GM19025 (cell line): ENCODE measurements at regions not wholly inside any gene's neighbourhood (a gene's known extent, or its start where the extent isn't known, plus 50 kb on each side); places are given as distances from the start of the nearest gene placed in this dataset.
"Not testable (repeated sequence)": the region's sequence is repeated elsewhere in the genome, so short reads cannot be mapped to it uniquely, and the experiment has no call there.

Experiments
- ATAC-seq: cut with Tn5 transposase; IDR thresholded peaks from one replicate; pipeline ENCODE4 v1.9.1; 2021; ENCODE audit warnings: mild to moderate bottlenecking, low read depth, moderate library complexity; ENCODE audit not compliant: unreplicated experiment

DNA sequence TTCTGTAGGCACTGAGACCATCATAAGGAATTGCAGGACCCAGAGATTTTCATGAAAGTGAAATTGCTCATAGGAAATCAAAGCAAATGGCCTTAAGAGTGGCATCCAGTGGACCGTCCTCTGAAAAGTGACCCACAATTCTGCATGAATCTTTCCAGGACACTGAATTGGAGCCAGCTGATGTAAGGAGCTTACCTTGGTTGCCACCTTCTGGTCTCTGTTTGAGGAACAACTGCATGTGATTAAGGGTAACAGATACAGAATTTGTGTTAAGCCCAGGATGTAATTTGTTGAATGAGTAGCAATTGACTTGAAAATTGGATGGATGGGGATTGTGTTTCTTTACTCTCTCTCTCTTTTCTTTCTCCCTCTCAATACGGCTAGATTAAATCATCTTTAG is 49.9 kb upstream of the GAS1 start:
- no peak for ATAC-seq

DNA sequence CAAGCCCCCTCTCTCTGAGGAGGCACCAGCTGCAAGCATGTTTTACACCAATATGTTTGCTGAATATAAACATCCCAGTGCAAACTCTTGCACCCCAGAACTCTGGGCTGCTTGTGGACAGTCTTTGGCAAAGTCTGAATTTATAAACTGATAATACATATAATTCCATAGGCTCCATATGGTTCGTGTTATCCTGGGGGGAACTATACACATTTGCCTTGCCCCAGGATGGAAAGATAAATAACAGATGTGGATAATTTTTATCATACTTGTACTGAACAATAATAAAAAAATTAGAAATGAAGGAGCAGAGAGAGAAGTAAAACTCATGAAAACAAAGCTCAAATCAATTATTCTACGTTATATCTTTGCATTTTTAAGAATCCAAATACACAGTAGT is 50.6 kb upstream of the GAS1 start:
- no peak for ATAC-seq

DNA sequence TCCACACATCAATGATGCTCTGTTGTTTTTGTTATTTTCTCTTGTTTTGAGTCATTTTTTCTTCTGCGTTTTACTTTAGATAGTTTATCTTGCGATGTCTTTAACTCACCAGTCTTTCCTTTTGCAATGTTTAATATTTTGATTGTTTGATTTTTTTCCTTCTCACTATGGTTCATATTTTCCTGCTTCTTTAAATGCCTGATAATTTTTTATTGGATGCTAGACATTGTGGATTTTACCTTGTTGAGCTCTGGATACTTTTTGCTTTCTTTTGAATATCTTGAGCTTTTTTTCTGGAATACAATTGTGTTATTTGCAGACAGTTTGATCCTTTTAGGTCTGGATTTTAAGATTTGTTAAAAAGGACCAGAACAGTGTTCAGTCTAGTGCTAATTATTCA is 55.2 kb upstream of the GAS1 start:
- no peak for ATAC-seq

DNA sequence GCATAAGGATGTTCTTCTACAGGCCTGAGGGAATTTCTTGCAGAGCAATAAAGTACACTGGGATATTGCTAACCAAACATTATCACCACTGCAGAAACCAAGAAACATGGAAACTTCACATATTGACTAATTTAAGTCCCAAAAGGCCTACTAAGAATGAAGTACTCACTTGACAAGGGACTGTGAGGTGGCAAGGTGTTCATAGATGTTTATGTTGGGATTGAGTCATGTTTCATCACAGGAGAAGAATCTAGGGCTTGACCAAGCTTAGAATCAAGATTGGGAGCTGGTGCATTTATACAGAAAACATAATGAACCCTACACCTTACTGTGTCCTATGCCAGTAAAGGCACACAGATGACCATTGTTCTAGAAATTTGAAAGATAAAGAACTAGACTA is 56.7 kb upstream of the GAS1 start:
- ATAC-seq, result no peak

DNA sequence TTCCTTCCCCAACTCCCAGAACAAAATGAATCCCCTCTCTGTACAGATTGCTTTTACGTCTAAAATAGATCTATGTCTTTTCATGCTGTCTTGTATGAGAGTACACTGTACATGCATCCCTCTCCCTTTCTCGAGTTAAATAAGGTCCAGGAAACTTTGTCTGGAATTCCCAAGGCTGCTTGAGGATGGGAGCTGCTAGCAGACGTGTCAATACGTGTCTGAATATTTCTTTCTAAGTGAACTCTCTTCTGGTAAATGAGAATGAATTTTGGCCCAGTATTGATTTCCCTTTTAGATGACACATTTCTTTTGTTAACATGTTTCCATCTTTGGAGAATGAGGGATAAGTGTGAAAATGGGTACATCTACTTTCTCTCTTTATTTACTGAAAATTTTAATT is 59.6 kb upstream of the GAS1 start:
- ATAC-seq, result no peak

DNA sequence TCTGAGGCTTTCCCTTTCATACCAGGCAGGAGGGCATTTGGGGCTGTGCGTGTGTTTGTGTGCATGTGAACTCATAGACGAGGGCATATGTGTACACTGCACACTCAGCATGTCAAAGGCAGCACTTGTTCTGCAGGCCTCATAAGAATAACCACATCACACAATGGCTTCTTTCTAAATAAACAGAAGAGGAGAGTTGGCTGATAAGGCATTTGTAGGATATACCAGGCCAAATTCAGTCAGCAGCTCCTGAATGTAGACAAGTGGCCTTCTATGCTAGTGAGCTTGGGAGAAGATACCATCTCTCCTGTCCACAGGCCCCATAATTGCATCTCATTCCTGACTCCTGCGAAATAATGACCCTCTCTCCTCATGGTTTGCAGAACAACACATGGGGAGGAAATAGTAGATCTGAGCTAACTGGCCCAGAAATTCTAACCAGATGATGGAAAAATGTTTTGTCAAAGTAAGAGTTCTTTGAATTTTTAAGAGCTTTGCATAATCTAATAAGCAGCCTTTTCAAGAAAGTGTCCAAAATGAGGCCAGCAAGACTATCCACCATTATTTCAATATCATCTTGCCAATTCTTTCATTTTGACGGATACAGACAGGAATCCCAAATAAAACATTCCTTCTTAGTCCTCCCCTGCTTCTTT is 60.5 kb upstream of the GAS1 start:
- no peak for ATAC-seq

DNA sequence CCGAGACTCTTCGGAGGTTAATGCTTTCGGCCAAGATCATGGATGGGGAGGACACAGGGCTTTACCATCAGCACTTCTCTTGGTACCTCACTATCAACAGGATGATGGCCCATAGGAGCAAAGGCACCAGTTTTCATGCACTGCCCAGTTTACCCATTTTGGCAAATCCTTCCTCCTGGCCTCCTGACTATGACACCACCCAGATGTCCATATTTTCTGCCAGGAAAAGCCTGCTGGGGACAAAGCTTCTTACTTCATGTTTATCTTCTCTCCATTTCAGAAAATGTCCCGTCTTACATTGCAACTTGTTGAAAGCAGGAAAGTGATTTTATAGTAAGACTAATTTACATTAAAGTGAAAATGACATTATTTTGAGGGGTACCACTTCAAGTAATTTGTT is 61.4 kb upstream of the GAS1 start:
- no peak for ATAC-seq

DNA sequence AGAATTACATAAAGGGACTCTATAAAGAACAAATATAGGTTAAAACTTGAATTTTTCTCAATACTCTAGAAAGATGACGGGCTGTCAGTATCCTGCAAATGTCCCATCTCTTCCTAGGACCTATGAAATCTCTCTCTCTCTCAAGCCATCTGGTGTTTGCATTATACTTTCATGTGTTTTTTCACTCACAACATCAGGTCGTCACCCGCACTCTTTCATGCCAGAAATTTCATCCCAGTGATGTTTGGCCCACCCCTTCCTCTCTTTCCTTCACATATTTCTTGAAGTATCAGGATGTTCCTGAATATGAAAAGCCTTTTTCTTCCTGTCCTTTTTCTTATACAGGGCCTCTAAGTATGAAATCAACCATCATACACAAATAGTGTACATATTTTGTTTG is 63.3 kb upstream of the GAS1 start:
- ATAC-seq, result no peak

DNA sequence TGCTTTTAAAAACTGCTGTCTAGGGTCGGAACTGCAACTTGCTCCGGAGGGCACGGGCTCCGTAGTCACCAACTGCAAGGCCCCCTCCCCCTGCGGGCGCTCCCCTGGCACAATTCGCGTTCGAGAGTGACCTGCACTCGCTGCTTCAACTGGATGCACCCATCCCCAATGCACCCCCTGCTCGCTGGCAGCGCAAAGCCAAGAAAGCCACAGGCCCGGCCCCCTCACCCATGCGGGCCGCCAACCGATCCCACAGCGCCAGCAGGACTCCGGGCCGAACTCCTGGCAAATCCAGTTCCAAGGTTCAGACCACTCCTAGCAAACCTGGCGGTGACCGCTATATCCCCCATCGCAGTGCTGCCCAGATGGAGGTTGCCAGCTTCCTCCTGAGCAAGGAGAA is 64.2 kb upstream of the GAS1 start:
- no peak for ATAC-seq

DNA sequence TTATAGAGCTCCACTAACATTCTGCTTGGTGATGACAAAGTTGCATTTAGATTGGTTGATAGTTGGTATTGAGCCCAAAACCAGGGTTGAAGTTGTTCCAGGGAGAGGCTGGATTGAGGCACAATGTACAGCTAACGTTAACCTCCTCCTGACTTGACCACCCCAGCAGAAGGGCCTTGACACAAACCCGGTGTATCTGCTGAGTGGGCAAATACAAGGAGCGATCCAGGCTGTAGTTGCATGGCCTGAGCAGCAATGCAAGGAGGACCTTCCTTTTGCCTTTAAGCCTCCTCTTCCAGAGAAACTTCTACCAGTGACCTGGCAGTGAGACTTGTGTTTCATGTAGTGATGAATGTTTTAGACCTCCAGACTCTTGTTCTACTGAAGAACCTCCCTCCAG is 66.2 kb upstream of the GAS1 start:
- ATAC-seq, result no peak

DNA sequence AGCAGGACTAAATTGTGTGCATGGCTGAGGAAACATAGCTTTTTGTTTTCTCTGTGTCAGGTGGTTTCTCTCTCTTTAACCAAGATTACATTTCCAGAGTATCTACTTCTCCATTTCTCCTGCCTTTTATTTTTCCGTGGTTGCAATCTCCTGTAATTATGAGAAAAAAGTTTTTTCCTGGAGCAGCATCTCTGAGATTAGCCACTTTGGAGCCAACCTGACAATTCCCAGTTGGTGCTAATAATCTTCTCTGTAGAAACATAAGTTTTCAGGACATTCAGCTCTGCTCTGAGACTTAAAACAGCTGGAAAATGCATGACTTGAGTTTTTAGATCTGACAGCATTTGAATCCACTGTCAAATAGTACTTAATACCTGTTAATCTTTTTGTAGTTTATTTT is 67.1 kb upstream of the GAS1 start:
- ATAC-seq, result no peak

DNA sequence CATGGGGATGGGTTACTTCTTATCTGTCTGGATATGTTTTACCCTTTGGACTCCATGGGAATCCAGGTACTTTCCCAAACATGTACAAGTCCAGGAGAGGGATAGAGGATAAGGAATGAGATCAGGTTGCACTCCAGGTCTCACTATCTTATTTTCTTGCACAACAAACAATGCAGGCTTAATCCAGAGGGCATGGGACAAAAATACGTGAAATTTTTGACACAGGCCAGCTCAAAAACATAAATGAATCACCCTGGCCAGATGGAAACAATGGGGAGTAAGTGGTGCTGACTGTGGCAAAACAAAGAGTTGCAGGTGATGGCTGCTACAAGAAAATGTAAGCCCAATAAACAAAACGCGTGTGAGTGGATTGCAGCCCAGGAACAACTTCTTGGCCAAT is 69.4 kb upstream of the GAS1 start:
- ATAC-seq, result no peak

DNA sequence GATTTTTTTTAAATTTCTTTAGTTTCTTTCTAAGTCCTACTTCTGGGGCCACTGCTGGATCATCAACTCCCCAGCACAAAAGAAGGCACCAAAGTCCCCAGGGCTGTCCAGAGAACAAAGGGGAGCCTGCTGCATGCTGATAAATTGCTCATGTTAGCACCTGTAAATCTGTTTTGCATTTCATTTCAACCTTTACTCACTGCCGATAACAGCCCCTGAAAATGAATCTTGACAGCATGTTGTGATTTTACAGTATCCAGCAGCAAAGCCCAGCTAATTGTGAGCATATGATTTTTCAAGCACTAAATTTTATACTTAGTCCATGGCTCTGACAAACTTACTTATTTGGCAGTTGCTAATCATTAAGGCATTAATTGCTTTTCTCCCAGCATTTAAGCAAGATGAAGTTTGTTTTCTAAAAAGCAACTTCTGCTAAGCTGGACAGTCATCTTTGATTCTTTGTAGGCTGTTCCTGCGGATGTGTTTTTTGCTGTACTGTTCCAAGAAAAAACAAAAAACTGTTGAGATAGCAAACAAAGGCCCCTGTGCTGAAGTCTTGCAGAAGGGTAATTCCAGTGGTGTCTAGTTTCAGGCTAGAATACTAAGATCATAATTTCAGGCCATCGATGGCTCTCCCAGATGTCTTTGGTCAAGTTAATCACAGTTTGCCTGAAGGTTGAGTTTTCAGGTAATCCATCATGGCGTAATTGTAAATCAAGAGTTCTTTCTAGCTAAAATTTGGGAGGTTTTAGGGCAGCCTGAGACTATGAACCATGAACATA is 73.1 kb upstream of the GAS1 start:
- ATAC-seq, result no peak

DNA sequence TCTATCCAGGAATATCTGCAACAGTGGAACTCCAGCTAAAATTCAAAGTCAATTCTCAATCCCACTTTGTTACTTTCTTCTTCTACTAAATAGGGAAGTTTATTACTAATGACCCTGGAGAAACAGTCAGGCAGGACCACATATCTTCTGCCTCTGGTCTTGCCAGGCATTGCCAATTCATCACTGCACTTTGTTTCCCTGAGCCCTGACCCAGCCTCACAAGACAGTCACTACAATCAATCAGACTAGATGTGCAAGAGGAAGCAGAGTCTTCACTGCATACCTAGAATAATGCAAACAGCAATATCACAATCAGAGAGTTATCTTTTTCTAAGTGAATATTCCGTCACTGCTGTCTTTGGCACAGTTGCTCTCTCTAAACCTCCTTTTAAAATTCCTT is 74.9 kb upstream of the GAS1 start:
- ATAC-seq, result no peak

DNA sequence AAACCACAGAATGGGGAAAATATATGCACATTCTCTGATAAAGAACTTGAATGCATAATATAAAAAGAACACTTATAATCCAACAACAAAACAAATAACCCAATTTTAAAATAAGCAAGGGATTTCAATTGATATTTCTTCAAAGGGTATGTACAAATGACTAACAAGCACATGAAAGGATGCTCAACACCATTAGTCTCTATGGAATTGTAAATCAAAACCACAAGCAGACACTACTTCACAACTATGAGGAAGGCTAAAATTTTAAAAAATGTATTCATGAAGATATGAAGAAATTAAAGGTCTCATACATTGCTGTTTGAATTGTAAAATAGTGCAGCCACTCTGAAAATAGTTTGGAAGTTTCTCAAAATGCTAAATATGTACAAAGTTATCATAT is 78.9 kb upstream of the GAS1 start:
- no peak for ATAC-seq

DNA sequence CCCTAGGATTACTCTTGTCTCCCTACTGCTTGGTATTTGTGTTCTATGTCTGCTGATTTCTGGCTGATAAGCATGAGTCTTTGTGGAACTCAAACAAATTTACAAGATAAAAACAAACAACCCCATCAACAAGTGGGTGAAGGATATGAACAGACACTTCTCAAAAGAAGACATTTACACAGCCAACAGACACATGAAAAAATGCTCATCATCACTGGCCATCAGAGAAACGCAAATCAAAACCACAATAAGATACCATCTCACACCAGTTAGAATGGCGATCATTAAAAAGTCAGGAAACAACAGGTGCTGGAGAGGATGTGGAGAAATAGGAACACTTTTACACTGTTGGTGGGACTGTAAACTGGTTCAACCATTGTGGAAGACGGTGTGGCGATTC is 81.5 kb upstream of the GAS1 start:
- not testable (repeated sequence) for ATAC-seq

DNA sequence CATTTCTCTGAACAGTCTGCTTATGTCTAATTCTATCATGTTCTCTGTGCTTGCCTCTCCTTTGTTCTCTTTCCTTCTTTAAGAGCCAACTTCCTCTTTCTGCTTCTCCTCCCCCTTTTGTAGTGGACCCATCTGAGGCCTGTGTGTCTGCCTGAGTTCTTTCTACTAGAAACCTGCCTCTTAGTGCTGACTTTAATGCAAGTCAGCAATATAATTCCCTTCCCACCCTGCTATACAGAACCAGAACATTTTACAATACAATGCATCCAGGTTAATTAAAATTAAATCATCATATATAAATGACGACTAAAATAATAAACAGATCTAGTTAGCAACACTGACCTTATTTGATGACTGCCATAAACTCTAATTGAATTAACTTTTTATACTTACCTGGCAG is 82.6 kb upstream of the GAS1 start:
- no peak for ATAC-seq

DNA sequence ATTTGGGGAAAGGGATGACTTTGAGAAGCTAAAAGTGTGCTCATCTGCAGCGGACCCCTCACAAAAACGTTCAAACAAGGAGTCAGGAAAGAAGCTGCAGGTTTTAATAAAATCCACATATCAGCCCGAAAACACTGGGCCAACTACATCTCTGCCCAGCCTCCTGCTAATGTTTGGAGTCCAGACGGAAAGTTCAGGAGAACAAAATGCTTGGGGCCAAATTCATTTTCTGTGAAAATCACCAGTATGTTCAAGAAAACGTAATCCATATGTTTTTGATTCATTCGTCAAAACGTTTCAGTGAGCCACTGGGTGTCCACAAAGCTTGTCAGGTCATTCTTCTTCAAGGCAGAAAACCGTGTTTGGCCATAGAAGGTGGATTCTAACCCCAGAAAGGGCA is 87.5 kb upstream of the GAS1 start:
- ATAC-seq, result no peak

DNA sequence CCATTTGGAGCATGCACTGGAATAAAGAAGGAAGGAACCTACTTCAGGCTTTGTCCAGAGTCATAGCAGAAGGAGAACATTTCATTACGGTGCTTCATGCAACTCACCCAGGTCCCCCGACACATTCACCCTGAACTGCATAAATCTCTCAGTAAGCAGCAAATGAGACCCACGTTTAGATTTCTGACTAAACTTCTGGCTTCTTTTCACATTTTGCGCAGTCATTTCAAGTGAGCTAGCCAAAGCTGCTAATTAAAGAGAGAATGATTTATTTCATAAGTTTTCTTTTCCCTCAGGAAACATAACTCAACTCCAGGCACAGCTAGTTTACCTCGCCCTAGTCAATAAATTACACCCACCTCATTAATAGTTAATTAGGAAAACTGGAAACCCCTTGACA is 88.6 kb upstream of the GAS1 start:
- ATAC-seq, result no peak

DNA sequence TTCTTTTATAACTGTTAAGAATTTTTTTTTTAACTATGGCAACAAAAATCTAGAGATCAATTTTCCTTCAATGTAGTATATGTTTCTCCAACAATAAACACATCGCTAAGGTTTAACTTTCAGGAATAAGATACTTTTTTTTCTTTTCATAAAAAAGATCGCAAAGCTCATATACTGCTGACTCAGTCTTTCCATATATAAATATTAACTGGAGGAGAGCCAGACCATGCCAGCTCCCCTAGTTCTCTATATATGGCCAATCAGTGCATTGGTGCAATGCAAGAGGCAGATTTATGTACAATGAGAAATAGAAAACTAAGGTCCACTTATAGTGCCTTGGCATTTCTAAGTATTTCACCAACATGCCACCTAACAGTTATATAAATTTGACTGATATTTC is 89.2 kb upstream of the GAS1 start:
- ATAC-seq, result no peak

DNA sequence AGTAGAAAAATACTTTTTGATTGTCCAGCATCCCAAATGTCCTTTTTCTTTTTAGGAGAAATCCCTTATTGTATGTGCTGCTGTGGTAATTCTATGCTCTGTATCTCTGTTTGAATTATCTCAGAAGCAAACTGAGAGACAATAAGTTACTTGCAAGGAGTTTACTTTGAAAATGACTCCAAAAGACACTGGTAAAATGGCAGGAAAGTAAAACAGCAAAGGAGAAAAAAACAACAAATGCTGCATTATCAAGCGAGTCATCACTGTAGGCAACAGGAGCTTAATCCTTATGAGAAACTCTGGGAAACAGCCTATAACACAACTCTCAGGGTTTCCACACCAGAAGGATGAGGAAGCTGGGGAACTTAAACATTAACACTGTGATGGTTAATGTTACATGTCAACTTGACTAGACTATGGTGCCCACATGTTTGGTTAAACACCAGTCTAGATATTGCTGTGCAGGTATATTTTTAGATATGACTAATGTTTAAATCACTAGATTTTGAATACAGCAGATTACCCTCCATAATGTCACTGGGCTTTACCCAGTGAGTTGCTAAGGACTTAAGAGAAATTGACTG is 92.6 kb upstream of the GAS1 start:
- no peak for ATAC-seq

DNA sequence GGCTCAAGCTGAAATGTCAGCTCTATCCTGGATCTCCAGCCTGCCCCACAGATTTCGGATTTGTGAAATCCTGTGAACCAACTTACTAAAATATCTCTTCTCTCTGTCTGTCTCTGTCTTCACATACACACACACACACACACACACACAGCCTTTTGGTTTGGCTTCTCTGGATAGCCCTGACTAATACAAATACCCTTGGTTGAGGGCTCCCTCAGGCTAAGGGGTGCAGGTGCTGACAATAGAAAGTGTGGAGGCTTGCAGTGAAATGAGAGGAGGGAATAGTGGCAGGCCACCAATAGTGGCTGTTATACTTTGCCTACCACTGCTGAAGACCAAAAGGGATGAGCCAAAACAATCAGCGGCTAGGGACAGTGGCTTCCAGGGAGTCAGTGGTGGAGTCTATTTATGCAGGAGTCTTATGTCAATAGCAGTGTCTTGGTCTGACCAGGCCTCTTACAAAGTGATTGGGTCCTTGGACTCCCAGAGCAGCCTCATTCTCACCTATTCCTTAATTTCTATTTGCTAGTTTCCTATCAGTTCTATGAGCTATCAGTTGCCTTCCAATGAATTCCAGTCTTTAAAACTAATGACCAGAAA is 93.2 kb upstream of the GAS1 start:
- ATAC-seq, result no peak
